Fibroblast of lung (primary cell): ENCODE measurements at regions not wholly inside any gene's neighbourhood (a gene's known extent, or its start where the extent isn't known, plus 50 kb on each side); places are given as distances from the start of the nearest gene placed in this dataset.

Source experiments
- DNase-seq, 2 donors: peaks; one replicate each; pipeline versions ENCODE4 v3.0.0 to v3.0.0-alpha.2; 2010; ENCODE audit warnings: low read depth in 2 of 2
- H2AFZ ChIP-seq: 2 replicates; pipeline ENCODE4 v1.5.1; 2012; ENCODE audit warnings: low read length, control low read depth, inconsistent platforms
- H3K27ac ChIP-seq: 2 replicates; pipeline ENCODE4 v1.5.1; 2011; ENCODE audit warnings: low read length, control low read depth; ENCODE audit not compliant: insufficient read depth
- H3K27me3 ChIP-seq: 2 replicates; pipeline ENCODE4 v1.5.1; 2011; ENCODE audit warnings: mild to moderate bottlenecking, low read length; ENCODE audit not compliant: control insufficient read depth, insufficient read depth
- H3K36me3 ChIP-seq: 2 replicates; pipeline ENCODE4 v1.5.1; 2011; ENCODE audit warnings: low read length; ENCODE audit not compliant: control insufficient read depth, insufficient read depth
- H3K4me1 ChIP-seq: 2 replicates; pipeline ENCODE4 v1.5.1; 2011; ENCODE audit warnings: low read length; ENCODE audit not compliant: control insufficient read depth, insufficient read depth; ENCODE audit errors: extremely low read depth
- H3K4me2 ChIP-seq: 2 replicates; pipeline ENCODE4 v1.5.1; 2011; ENCODE audit warnings: low read length, control low read depth; ENCODE audit not compliant: insufficient read depth; ENCODE audit errors: extremely low read depth
- H3K4me3 ChIP-seq, 4 experiments: fragments of 200-600 bp in 1 of 4; sonication (generic) in 1 of 4; replicated peaks in 1 of 4; 2 replicates each; pipeline ENCODE4 v1.5.1; 2011 to 2016; ENCODE audit warnings: low read length in 4 of 4, low read depth in 3 of 4, mild to moderate bottlenecking in 3 of 4, control low read depth in 2 of 4, inconsistent platforms in 1 of 4, mixed read lengths in 1 of 4; ENCODE audit not compliant: insufficient read depth in 1 of 4; ENCODE audit errors: control extremely low read depth in 1 of 4
- H3K79me2 ChIP-seq: 2 replicates; pipeline ENCODE4 v1.5.1; 2012; ENCODE audit warnings: mild to moderate bottlenecking, low read length, inconsistent platforms; ENCODE audit not compliant: control insufficient read depth, insufficient read depth
- H3K9ac ChIP-seq: 2 replicates; pipeline ENCODE4 v1.5.1; 2011; ENCODE audit warnings: mild to moderate bottlenecking, low read length, control low read depth; ENCODE audit not compliant: insufficient read depth
- H3K9me3 ChIP-seq: 2 replicates; pipeline ENCODE4 v1.5.1; 2012; ENCODE audit warnings: low read depth, low read length; ENCODE audit not compliant: control insufficient read depth, insufficient read depth
- H4K20me1 ChIP-seq: 2 replicates; pipeline ENCODE4 v1.5.1; 2011; ENCODE audit warnings: low read length; ENCODE audit not compliant: control insufficient read depth, insufficient read depth; ENCODE audit errors: extremely low read depth
- CTCF ChIP-seq, 2 donors: IDR thresholded peaks in 1 of 2; conservative IDR thresholded peaks in 1 of 2; 1 replicate in 1 of 2; 2 replicates in 1 of 2; pipeline ENCODE4 v1.5.1; 2011 to 2012; ENCODE audit warnings: low read length in 2 of 2, control low read depth in 1 of 2, inconsistent platforms in 1 of 2, low read depth in 1 of 2, mild to moderate bottlenecking in 1 of 2
- EZH2 ChIP-seq: IDR thresholded peaks from 2 replicates; pipeline ENCODE4 v1.5.1; 2012; ENCODE audit warnings: low read length, control low read depth, mild to moderate bottlenecking; ENCODE audit errors: missing control alignments

GRCh38 chr3:178967177-178967532 is 104.5 kb downstream of the ZMAT3 start:
- H3K4me1 ChIP-seq: no peaks in the 10 kb centered on the region
- peak overlapping the region in 1 of 4 experiments; percentile 5 for H3K4me3 ChIP-seq
- TF ChIP-seq CTCF (conservative IDR thresholded peaks at IDR 0.05 in 1 of 2, IDR thresholded peaks at IDR 0.05 in 1 of 2; ENCODE audit: low read depth in 1 of 2, low read length in 2 of 2) (no peak), EZH2 (no peak)
- H3K79me2 ChIP-seq: no peaks in the 10 kb centered on the region
- no peak overlapping the region for H2AFZ ChIP-seq
- no peak overlapping the region for H3K4me2 ChIP-seq
- H4K20me1 ChIP-seq: no peaks in the 10 kb centered on the region
- H3K27ac ChIP-seq: no peak overlapping the region
- no peak overlapping the region for H3K9ac ChIP-seq
- DNase-seq: no peak
- H3K36me3 ChIP-seq: no peaks in the 10 kb centered on the region
- no peaks in the 10 kb centered on the region for H3K9me3 ChIP-seq
- no peaks in the 10 kb centered on the region for H3K27me3 ChIP-seq

- Histone ChIP-seq H3K4me3 (peak overlapping the region in 1 of 4 experiments; percentile 5), H3K4me1 (no peaks in the 10 kb centered on the region), H4K20me1 (no peaks in the 10 kb centered on the region), H3K27ac (no peak overlapping the region), H3K36me3 (no peaks in the 10 kb centered on the region), H3K27me3 (no peaks in the 10 kb centered on the region), H3K4me2 (no peak overlapping the region), H3K79me2 (no peaks in the 10 kb centered on the region), H3K9me3 (no peaks in the 10 kb centered on the region), H3K9ac (no peak overlapping the region), H2AFZ (peak overlapping the region; percentile 24)
- TF ChIP-seq EZH2: no peak
- TF ChIP-seq CTCF (conservative IDR thresholded peaks at IDR 0.05 in 1 of 2, IDR thresholded peaks at IDR 0.05 in 1 of 2; ENCODE audit: low read depth in 1 of 2, low read length in 2 of 2): peak; percentile 22 to 62
- DNase-seq: peak; percentile 31 to 67
Observed at GRCh38 chr3:178966299-178967176, 105.1 kb downstream of the ZMAT3 start.

DNA sequence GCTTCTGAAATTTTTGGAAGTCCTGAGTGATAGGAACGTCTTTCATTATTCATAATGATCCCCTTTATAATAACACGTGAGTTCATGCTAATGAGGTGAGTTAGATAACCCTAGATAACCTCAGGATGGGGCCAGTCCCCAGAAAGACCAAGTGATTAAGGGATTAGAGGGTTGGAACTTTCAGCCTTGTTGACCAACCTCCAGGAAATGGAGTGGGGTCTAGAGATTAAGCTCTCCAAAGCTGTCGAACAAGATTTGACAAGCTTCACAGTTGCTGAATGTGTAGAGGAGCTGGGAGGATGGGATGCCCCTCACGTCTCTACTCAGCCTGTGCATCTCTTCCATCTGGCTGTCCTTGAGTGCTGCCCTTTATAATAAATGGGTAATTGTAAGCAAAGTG is 107.1 kb downstream of the ZMAT3 start:
- no peak for DNase-seq
- no peaks in the 10 kb centered on the region for H4K20me1 ChIP-seq
- no peak overlapping the region for H3K9ac ChIP-seq
- no peaks in the 10 kb centered on the region for H3K4me1 ChIP-seq
- no peaks in the 10 kb centered on the region for H3K79me2 ChIP-seq
- TF ChIP-seq CTCF (conservative IDR thresholded peaks at IDR 0.05 in 1 of 2, IDR thresholded peaks at IDR 0.05 in 1 of 2; ENCODE audit: low read depth in 1 of 2, low read length in 2 of 2) (no peak), EZH2 (no peak)
- H3K4me2 ChIP-seq: no peak overlapping the region
- H3K4me3 ChIP-seq: no peak overlapping the region
- no peaks in the 10 kb centered on the region for H3K9me3 ChIP-seq
- H2AFZ ChIP-seq: no peak overlapping the region
- H3K27ac ChIP-seq: no peak overlapping the region
- no peaks in the 10 kb centered on the region for H3K36me3 ChIP-seq
- H3K27me3 ChIP-seq: no peaks in the 10 kb centered on the region
